Neural crest cell (in vitro differentiated cells): ENCODE measurements at regions not wholly inside any gene's neighbourhood (a gene's known extent, or its start where the extent isn't known, plus 50 kb on each side); places are given as distances from the start of the nearest gene placed in this dataset.

Experiments used
- DNase-seq: peaks from one replicate; pipeline ENCODE4 v3.0.0; 2021; ENCODE audit warnings: low read depth, mixed read lengths, low spot score
- H3K27ac Mint-ChIP-seq: one replicate; pipeline ENCODE4 v1.8.0; 2021; ENCODE audit warnings: mild to moderate bottlenecking, mixed read lengths; ENCODE audit not compliant: unreplicated experiment
- H3K27me3 Mint-ChIP-seq: 2 replicates; pipeline ENCODE4 v1.8.0; 2021; ENCODE audit warnings: low read depth, mild to moderate bottlenecking, mixed read lengths
- H3K36me3 Mint-ChIP-seq: 2 replicates; pipeline ENCODE4 v1.8.0; 2021; ENCODE audit warnings: low read depth, mild to moderate bottlenecking, mixed read lengths
- H3K4me1 Mint-ChIP-seq: 2 replicates; pipeline ENCODE4 v1.8.0; 2021; ENCODE audit warnings: mixed read lengths
- H3K4me3 Mint-ChIP-seq: one replicate; pipeline ENCODE4 v1.8.0; 2021; ENCODE audit warnings: mild to moderate bottlenecking, mixed read lengths
- H3K9me3 Mint-ChIP-seq: 2 replicates; pipeline ENCODE4 v1.8.0; 2021; ENCODE audit warnings: mixed read lengths
- CTCF ChIP-seq: fragments of 200-600 bp; sonication (generic); conservative IDR thresholded peaks from 2 replicates; pipeline ENCODE4 v1.5.0; 2021; ENCODE audit warnings: antibody characterized with exemption, mild to moderate bottlenecking

- Mint-ChIP-seq H3K9me3 (peaks cover 1% of the 10 kb centered on the region), H3K36me3 (peaks cover 5% of the 10 kb centered on the region), H3K4me3 (no peak overlapping the region), H3K27me3 (no peaks in the 10 kb centered on the region), H3K27ac (no peak overlapping the region), H3K4me1 (peaks cover 8% of the 10 kb centered on the region)
- no peak for DNase-seq
- no peak for TF ChIP-seq CTCF
Measured at GRCh38 chr21:16536643-16537434, 807.1 kb downstream of the USP25 start.

GRCh38 chr21:16537501-16537900 is 807.7 kb downstream of the USP25 start:
- H3K27ac Mint-ChIP-seq: no peak overlapping the region
- no peak overlapping the region for H3K4me3 Mint-ChIP-seq
- H3K27me3 Mint-ChIP-seq: no peaks in the 10 kb centered on the region
- H3K4me1 Mint-ChIP-seq: peaks cover 8% of the 10 kb centered on the region
- peaks cover 3% of the 10 kb centered on the region for H3K36me3 Mint-ChIP-seq
- no peak for TF ChIP-seq CTCF
- H3K9me3 Mint-ChIP-seq: no peaks in the 10 kb centered on the region
- DNase-seq: no peak

GRCh38 chr21:16538405-16538804 is 808.6 kb downstream of the USP25 start:
- no peak overlapping the region for H3K4me3 Mint-ChIP-seq
- H3K36me3 Mint-ChIP-seq: peaks cover 3% of the 10 kb centered on the region
- peaks cover 8% of the 10 kb centered on the region for H3K4me1 Mint-ChIP-seq
- DNase-seq: no peak
- no peak for TF ChIP-seq CTCF
- H3K27ac Mint-ChIP-seq: no peak overlapping the region
- no peaks in the 10 kb centered on the region for H3K9me3 Mint-ChIP-seq
- H3K27me3 Mint-ChIP-seq: no peaks in the 10 kb centered on the region

GRCh38 chr21:16538936-16539440 is 809.2 kb downstream of the USP25 start:
- H3K27ac Mint-ChIP-seq: no peak overlapping the region
- H3K27me3 Mint-ChIP-seq: no peaks in the 10 kb centered on the region
- no peaks in the 10 kb centered on the region for H3K9me3 Mint-ChIP-seq
- no peak for TF ChIP-seq CTCF
- DNase-seq: no peak
- peaks cover 4% of the 10 kb centered on the region for H3K4me1 Mint-ChIP-seq
- peaks cover 3% of the 10 kb centered on the region for H3K36me3 Mint-ChIP-seq
- H3K4me3 Mint-ChIP-seq: no peak overlapping the region

- peaks cover 3% of the 10 kb centered on the region for H3K4me1 Mint-ChIP-seq
- H3K27me3 Mint-ChIP-seq: no peaks in the 10 kb centered on the region
- H3K27ac Mint-ChIP-seq: no peak overlapping the region
- TF ChIP-seq CTCF: no peak
- H3K9me3 Mint-ChIP-seq: no peaks in the 10 kb centered on the region
- peaks cover 3% of the 10 kb centered on the region for H3K36me3 Mint-ChIP-seq
- no peak overlapping the region for H3K4me3 Mint-ChIP-seq
- DNase-seq: no peak
Measured at GRCh38 chr21:16540966-16541727, 811.4 kb downstream of the USP25 start.
